B cell (primary cell): ENCODE measurements at regions not wholly inside any gene's neighbourhood (a gene's known extent, or its start where the extent isn't known, plus 50 kb on each side); places are given as distances from the start of the nearest gene placed in this dataset.

Experiments used
- ATAC-seq: fragments of 200-7000 bp; cut with Tn5 transposase; one replicate; pipeline ENCODE4 v1.10.0; 2021; ENCODE audit warnings: low read depth, mild to moderate bottlenecking, moderate number of reproducible peaks, moderate library complexity
- CTCF ChIA-PET: fragments of 350-600 bp; sonication (Branson Sonifier 250); formaldehyde crosslinking; loops from one replicate; lab custom pipeline; 2021; ENCODE audit warnings: antibody characterized with exemption, inconsistent platforms; lab: Charles Lee
- POLR2A ChIA-PET: fragments of 350-600 bp; sonication (Branson Sonifier 250); formaldehyde crosslinking; loops from one replicate; lab custom pipeline; 2021; ENCODE audit warnings: antibody characterized with exemption; lab: Charles Lee
- DNase-seq: peaks from one replicate; pipeline ENCODE4 v3.0.0; 2013
- H2AFZ ChIP-seq: 2 replicates; pipeline ENCODE4 v1.6.1; 2012; ENCODE audit warnings: mild to moderate bottlenecking, low read depth, low read length; ENCODE audit not compliant: insufficient read depth, poor library complexity, severe bottlenecking
- H3K27ac ChIP-seq, 2 donors: 1 replicate in 1 of 2; 2 replicates in 1 of 2; pipeline ENCODE4 v1.5.1; 2012 to 2013; ENCODE audit warnings: low read length in 2 of 2, mild to moderate bottlenecking in 2 of 2, moderate library complexity in 1 of 2
- H3K27me3 ChIP-seq, 4 experiments: fragments of 200-600 bp in 1 of 4; sonication (generic) in 1 of 4; replicated peaks in 1 of 4; 1 replicate in 2 of 4; 2 replicates in 2 of 4; pipeline versions ENCODE4 v1.6.1 to v1.7.0; 2013 to 2016; ENCODE audit warnings: low read length in 3 of 4, mild to moderate bottlenecking in 2 of 4, mixed read lengths in 1 of 4, moderate library complexity in 1 of 4; ENCODE audit not compliant: insufficient read depth in 4 of 4, control insufficient read depth in 3 of 4; ENCODE audit errors: control extremely low read depth in 1 of 4
- H3K36me3 ChIP-seq, 2 experiments: replicated peaks in 1 of 2; 1 replicate in 1 of 2; 2 replicates in 1 of 2; pipeline versions ENCODE4 v1.6.1 to v1.7.1; 2013; ENCODE audit warnings: low read length in 1 of 2; ENCODE audit not compliant: insufficient read depth in 2 of 2, control insufficient read depth in 1 of 2; ENCODE audit errors: control extremely low read depth in 1 of 2, extremely low read depth in 1 of 2
- H3K4me1 ChIP-seq, 2 donors: fragments of 200-600 bp in 1 of 2; sonication (generic) in 1 of 2; 1 replicate in 1 of 2; 2 replicates in 1 of 2; pipeline versions ENCODE4 v1.5.1 to v1.6.1; 2013 to 2017; ENCODE audit warnings: low read length in 2 of 2; ENCODE audit not compliant: control insufficient read depth in 2 of 2, insufficient read depth in 2 of 2
- H3K4me2 ChIP-seq: replicated peaks from 2 replicates; pipeline ENCODE3; 2012; ENCODE audit warnings: mild to moderate bottlenecking, low read depth, low read length; ENCODE audit not compliant: poor library complexity, severe bottlenecking
- H3K4me3 ChIP-seq, 5 experiments: fragments of 200-600 bp in 1 of 5; sonication (generic) in 1 of 5; 1 replicate in 3 of 5; 2 replicates in 2 of 5; pipeline versions ENCODE4 v1.5.1 to v1.7.0; 2011 to 2016; ENCODE audit warnings: low read length in 4 of 5, mild to moderate bottlenecking in 4 of 5, low read depth in 2 of 5, control low read depth in 1 of 5, moderate library complexity in 1 of 5; ENCODE audit not compliant: insufficient read depth in 1 of 5; ENCODE audit errors: control extremely low read depth in 1 of 5, extremely low read depth in 1 of 5
- H3K79me2 ChIP-seq: fragments of 200-600 bp; sonication (generic); one replicate; pipeline ENCODE4 v1.6.0; 2016; ENCODE audit warnings: low read length; ENCODE audit not compliant: control insufficient read depth, insufficient read depth
- H3K9ac ChIP-seq: fragments of 200-600 bp; sonication (generic); 2 replicates; pipeline ENCODE4 v1.6.1; 2017; ENCODE audit warnings: mild to moderate bottlenecking, low read length, moderate library complexity
- H3K9me3 ChIP-seq, 3 donors: one replicate each; pipeline versions ENCODE4 v1.6.1 to v1.7.1; 2013; ENCODE audit warnings: low read length in 2 of 3; ENCODE audit not compliant: control insufficient read depth in 2 of 3, insufficient read depth in 1 of 3; ENCODE audit errors: control extremely low read depth in 1 of 3
- H4K20me1 ChIP-seq: 2 replicates; pipeline ENCODE4 v1.6.0; 2012; ENCODE audit warnings: mild to moderate bottlenecking, low read length; ENCODE audit not compliant: insufficient read depth, control insufficient read depth, poor library complexity, severe bottlenecking
- H3K27ac Mint-ChIP-seq: one replicate; pipeline ENCODE4 v1.8.0; 2021; ENCODE audit warnings: mixed read lengths
- H3K27me3 Mint-ChIP-seq: one replicate; pipeline ENCODE4 v1.8.0; 2021; ENCODE audit warnings: mixed read lengths
- H3K4me1 Mint-ChIP-seq: one replicate; pipeline ENCODE4 v1.8.0; 2021; ENCODE audit warnings: mixed read lengths
- H3K4me3 Mint-ChIP-seq: one replicate; pipeline ENCODE4 v1.8.0; 2021; ENCODE audit warnings: mixed read lengths
- H3K9me3 Mint-ChIP-seq: one replicate; pipeline ENCODE4 v1.8.0; 2022; ENCODE audit warnings: mixed read lengths; ENCODE audit not compliant: insufficient read depth
- EZH2 ChIP-seq: IDR thresholded peaks from 2 replicates; pipeline ENCODE4 v1.6.1; 2012; ENCODE audit warnings: borderline replicate concordance, low read depth, mild to moderate bottlenecking, moderate library complexity, low read length; ENCODE audit not compliant: insufficient read depth, poor library complexity, severe bottlenecking
- WGBS: methylation state at CpG from one replicate; pipeline ENCODE4 v1.1.5; 2013; ENCODE audit warnings: missing lambda C conversion rate; ENCODE audit not compliant: insufficient coverage; 5-methylcytosine and 5-hydroxymethylcytosine counted together
- intact Hi-C: fragments of 100-400 bp; cut with micrococcal nuclease; formaldehyde crosslinking; loops from one replicate; pipeline ENCODE4 v1.10.0; 2022
- TF ChIP-seq, protein P1 (sequence below): fragments of 200-600 bp; IDR thresholded peaks from one replicate; pipeline ENCODE4 v1.8.0; 2022; ENCODE audit warnings: antibody characterized with exemption, mild to moderate bottlenecking

DNA sequence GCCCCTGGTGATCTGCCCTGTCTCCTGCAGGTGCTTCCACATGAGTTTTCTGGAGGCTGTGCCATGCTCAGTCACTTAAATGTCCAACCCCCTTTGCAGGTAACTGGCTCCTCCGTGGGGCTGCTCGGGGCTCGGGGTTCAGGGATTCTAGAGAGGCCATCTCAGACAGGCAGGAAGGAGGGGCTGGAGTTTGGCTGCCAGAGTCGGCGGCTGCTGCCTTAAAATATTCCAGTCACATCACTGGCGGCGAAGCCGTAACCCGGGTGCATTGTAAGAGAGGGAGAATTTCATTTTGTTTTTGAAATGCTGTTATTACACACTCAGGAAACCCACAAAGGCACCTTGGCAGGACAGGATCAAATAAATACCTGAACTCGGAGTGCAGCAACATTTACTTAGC lies 212.9 kb upstream of the PMEPA1 start:
- DNase-seq (no peak), ATAC-seq (no peak)
- 79% methylated on average over 4 of the region's 10 CpGs for WGBS
- H3K79me2 ChIP-seq = no peaks in the 10 kb centered on the region
- Mint-ChIP-seq H3K9me3 (peaks cover 12% of the 10 kb centered on the region), H3K4me3 (no peak overlapping the region), H3K4me1 (no peaks in the 10 kb centered on the region), H3K27me3 (peaks cover 27% of the 10 kb centered on the region), H3K27ac (no peak overlapping the region)
- H3K4me1 ChIP-seq = no peaks in the 10 kb centered on the region
- H3K27me3 ChIP-seq = peaks cover 0 to 7% (median 3%) of the 10 kb centered on the region in 4 experiments
- no peak overlapping the region for H2AFZ ChIP-seq
- intact Hi-C loops = no loop called here
- H3K9me3 ChIP-seq = peaks cover 4 to 12% (median 8%) of the 10 kb centered on the region in 3 donors
- ChIA-PET POLR2A (no interaction called here), CTCF (no interaction called here)
- no peak overlapping the region for H3K4me3 ChIP-seq
- no peaks in the 10 kb centered on the region for H3K36me3 ChIP-seq
- H3K27ac ChIP-seq = no peak overlapping the region
- no peaks in the 10 kb centered on the region for H4K20me1 ChIP-seq
- H3K9ac ChIP-seq = no peak overlapping the region
- no peak overlapping the region for H3K4me2 ChIP-seq
- TF ChIP-seq, protein P1, sequence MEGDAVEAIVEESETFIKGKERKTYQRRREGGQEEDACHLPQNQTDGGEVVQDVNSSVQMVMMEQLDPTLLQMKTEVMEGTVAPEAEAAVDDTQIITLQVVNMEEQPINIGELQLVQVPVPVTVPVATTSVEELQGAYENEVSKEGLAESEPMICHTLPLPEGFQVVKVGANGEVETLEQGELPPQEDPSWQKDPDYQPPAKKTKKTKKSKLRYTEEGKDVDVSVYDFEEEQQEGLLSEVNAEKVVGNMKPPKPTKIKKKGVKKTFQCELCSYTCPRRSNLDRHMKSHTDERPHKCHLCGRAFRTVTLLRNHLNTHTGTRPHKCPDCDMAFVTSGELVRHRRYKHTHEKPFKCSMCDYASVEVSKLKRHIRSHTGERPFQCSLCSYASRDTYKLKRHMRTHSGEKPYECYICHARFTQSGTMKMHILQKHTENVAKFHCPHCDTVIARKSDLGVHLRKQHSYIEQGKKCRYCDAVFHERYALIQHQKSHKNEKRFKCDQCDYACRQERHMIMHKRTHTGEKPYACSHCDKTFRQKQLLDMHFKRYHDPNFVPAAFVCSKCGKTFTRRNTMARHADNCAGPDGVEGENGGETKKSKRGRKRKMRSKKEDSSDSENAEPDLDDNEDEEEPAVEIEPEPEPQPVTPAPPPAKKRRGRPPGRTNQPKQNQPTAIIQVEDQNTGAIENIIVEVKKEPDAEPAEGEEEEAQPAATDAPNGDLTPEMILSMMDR = no peak
- no peak for TF ChIP-seq EZH2

DNA sequence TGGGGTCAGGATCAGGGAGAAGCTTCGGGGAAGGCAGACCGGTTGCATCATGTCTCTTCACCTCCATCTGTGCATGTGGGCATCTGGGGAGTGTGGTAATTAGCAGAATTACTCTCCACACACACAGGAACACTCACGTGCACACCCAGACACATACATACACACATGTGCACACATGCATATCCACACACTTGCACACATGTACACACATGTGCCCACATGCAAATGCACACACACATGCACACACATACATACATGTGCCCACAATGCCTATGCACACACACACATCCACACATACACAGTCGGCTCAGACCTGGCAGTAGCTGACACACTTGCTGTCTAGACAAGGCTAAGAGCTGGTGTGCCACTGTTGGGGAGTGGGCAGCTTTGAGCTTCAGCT lies 212.3 kb upstream of the PMEPA1 start:
- peaks cover 21% of the 10 kb centered on the region for H3K27me3 Mint-ChIP-seq
- WGBS = 100% methylated on average over 1 of the region's 4 CpGs
- H3K9ac ChIP-seq = no peak overlapping the region
- H3K4me3 Mint-ChIP-seq = no peak overlapping the region
- H3K4me3 ChIP-seq = no peak overlapping the region
- H3K27ac Mint-ChIP-seq = no peak overlapping the region
- ChIA-PET CTCF (no interaction called here), POLR2A (no interaction called here)
- DNase-seq (no peak), ATAC-seq (no peak)
- intact Hi-C loops = no loop called here
- H3K4me1 Mint-ChIP-seq = no peaks in the 10 kb centered on the region
- H3K79me2 ChIP-seq = no peaks in the 10 kb centered on the region
- H3K4me2 ChIP-seq = no peak overlapping the region
- H3K36me3 ChIP-seq = no peaks in the 10 kb centered on the region
- H2AFZ ChIP-seq = no peak overlapping the region
- peaks cover 12% of the 10 kb centered on the region for H3K9me3 Mint-ChIP-seq
- H3K9me3 ChIP-seq = peaks cover 4 to 12% (median 8%) of the 10 kb centered on the region in 3 donors
- H3K4me1 ChIP-seq = no peaks in the 10 kb centered on the region
- no peak overlapping the region for H3K27ac ChIP-seq
- no peaks in the 10 kb centered on the region for H4K20me1 ChIP-seq
- TF ChIP-seq, protein P1 = no peak
- TF ChIP-seq EZH2 = no peak
- H3K27me3 ChIP-seq = peaks cover 0 to 3% (median under 1%) of the 10 kb centered on the region in 4 experiments
